Limb (tissue), 2 donors: ENCODE measurements at regions not wholly inside any gene's neighbourhood (a gene's known extent, or its start where the extent isn't known, plus 50 kb on each side); places are given as distances from the start of the nearest gene placed in this dataset.
"Not testable (repeated sequence)": the region's sequence is repeated elsewhere in the genome, so short reads cannot be mapped to it uniquely, and the experiment has no call there.

ENCODE experiments used
- DNase-seq, 2 donors: peaks; one replicate each; pipeline ENCODE4 v3.0.0-alpha.2; 2016; ENCODE audit errors: extremely low spot score in 2 of 2

GRCh38 chr14:84029246-84029645, 1500.7 kb upstream of the FLRT2 start:
- DNase-seq: no peak

GRCh38 chr14:84029720-84030119, 1500.2 kb upstream of the FLRT2 start:
- no peak for DNase-seq

- no peak for DNase-seq
These were observed 1493.1 kb upstream of the FLRT2 start for GRCh38 chr14:84036840-84037239.

- no peak for DNase-seq
These were observed 1492.4 kb upstream of the FLRT2 start for GRCh38 chr14:84037593-84037992.

- no peak for DNase-seq
These were observed 1489.8 kb upstream of the FLRT2 start for GRCh38 chr14:84040101-84040500.

GRCh38 chr14:84041421-84041820, 1488.5 kb upstream of the FLRT2 start:
- DNase-seq: no peak

- no peak for DNase-seq
These were observed 1487.0 kb upstream of the FLRT2 start for GRCh38 chr14:84042992-84043391.

GRCh38 chr14:84064316-84065125, 1465.4 kb upstream of the FLRT2 start:
- DNase-seq: peak in 1 of 2 donors; percentile 40

- no peak for DNase-seq
These were observed 1464.1 kb upstream of the FLRT2 start for GRCh38 chr14:84065811-84066210.

GRCh38 chr14:84068288-84068687, 1461.7 kb upstream of the FLRT2 start:
- DNase-seq: no peak

- DNase-seq: no peak
These were observed 1458.9 kb upstream of the FLRT2 start for GRCh38 chr14:84071061-84071460.

GRCh38 chr14:84074626-84075025, 1455.3 kb upstream of the FLRT2 start:
- DNase-seq: no peak

- DNase-seq: no peak
These were observed 1449.0 kb upstream of the FLRT2 start for GRCh38 chr14:84080944-84081343.

- DNase-seq: no peak
These were observed 1445.8 kb upstream of the FLRT2 start for GRCh38 chr14:84084056-84084630.

GRCh38 chr14:84085493-84085892, 1444.5 kb upstream of the FLRT2 start:
- no peak for DNase-seq

- DNase-seq: no peak
These were observed 1443.2 kb upstream of the FLRT2 start for GRCh38 chr14:84086714-84087113.

- DNase-seq: peak in 1 of 2 donors; percentile 58
These were observed 1441.9 kb upstream of the FLRT2 start for GRCh38 chr14:84087986-84088531.

- no peak for DNase-seq
These were observed 1439.1 kb upstream of the FLRT2 start for GRCh38 chr14:84090837-84091236.

GRCh38 chr14:84095681-84096080, 1434.3 kb upstream of the FLRT2 start:
- peak in 1 of 2 donors; percentile 60 for DNase-seq

GRCh38 chr14:84098261-84098660, 1431.7 kb upstream of the FLRT2 start:
- DNase-seq: no peak

- DNase-seq: not testable (repeated sequence)
These were observed 1430.4 kb upstream of the FLRT2 start for GRCh38 chr14:84099560-84099959.

- no peak for DNase-seq
These were observed 1422.1 kb upstream of the FLRT2 start for GRCh38 chr14:84107835-84108343.
